ENCODE measurements at regions not wholly inside any gene's neighbourhood (a gene's known extent, or its start where the extent isn't known, plus 50 kb on each side); places are given as distances from the start of the nearest gene placed in this dataset.

GRCh38 chr12:11596141-11596540 is 53.3 kb upstream of the ETV6 start:
- no peak overlapping the region for H2BK15ac ChIP-seq (ENCODE audit: low read depth, low read length)
- no peak overlapping the region for H3K4me3 ChIP-seq (ENCODE audit: insufficient read depth, low read depth, low read length)
- no peaks in the 10 kb centered on the region for H3K79me1 ChIP-seq (ENCODE audit: low read depth in 1 of 2, low read length in 2 of 2)
- no peak overlapping the region for H4K5ac ChIP-seq (ENCODE audit: low read depth, low read length)
- TF ChIP-seq MAZ (IDR thresholded peaks at IDR 0.05; ENCODE audit: borderline replicate concordance, low read depth, low read length) (no peak), MAFK (IDR thresholded peaks at IDR 0.05; ENCODE audit: low read depth, low read length) (no peak), RCOR1 (IDR thresholded peaks at IDR 0.05; ENCODE audit: insufficient replicate concordance, low read length) (no peak), SMC3 (IDR thresholded peaks at IDR 0.05; ENCODE audit: low read depth, low read length) (no peak), BHLHE40 (IDR thresholded peaks at IDR 0.05; ENCODE audit: low read depth, low read length) (no peak), FOS (IDR thresholded peaks at IDR 0.05; ENCODE audit: low read depth, low read length) (no peak)
- no peaks in the 10 kb centered on the region for H3K36me3 ChIP-seq (ENCODE audit: control insufficient read depth, insufficient read depth, low read length)
- no peak overlapping the region for H4K8ac ChIP-seq (ENCODE audit: low read depth in 2 of 2, low read length in 2 of 2)
- H3K27me3 ChIP-seq (ENCODE audit: control insufficient read depth, insufficient read depth, low read length): peaks cover 10% of the 10 kb centered on the region
- no peak overlapping the region for H3K56ac ChIP-seq (ENCODE audit: extremely low read depth, insufficient read depth, low read length)
- H2AFZ ChIP-seq (replicated peaks; ENCODE audit: low read length, poor library complexity): no peak overlapping the region
- no peak overlapping the region for H3K14ac ChIP-seq (replicated peaks; ENCODE audit: low read depth, low read length)
- no peak overlapping the region for H3K23ac ChIP-seq (ENCODE audit: low read depth, low read length)
- H4K91ac ChIP-seq (ENCODE audit: insufficient read depth, low read depth, low read length): no peak overlapping the region
- H3K4me1 ChIP-seq (ENCODE audit: control insufficient read depth, insufficient read depth, low read length): no peaks in the 10 kb centered on the region; the same call in 1 of the 2 replicates
- no peak overlapping the region for H2AK9ac ChIP-seq (replicated peaks; ENCODE audit: low read depth, low read length, poor library complexity)
- no peak overlapping the region for H3K4me2 ChIP-seq (ENCODE audit: low read depth, low read length)
- H2AK5ac ChIP-seq (ENCODE audit: low read depth, low read length): no peak overlapping the region
- no peaks in the 10 kb centered on the region for H4K20me1 ChIP-seq (ENCODE audit: insufficient read depth, low read length)
- H2BK20ac ChIP-seq (ENCODE audit: low read depth, low read length): no peak overlapping the region
- H2BK5ac ChIP-seq (ENCODE audit: low read depth, low read length, poor library complexity, severe bottlenecking): no peak overlapping the region
- CTCF ChIA-PET: no interaction called here
- no peak for DNase-seq
- POLR2A ChIA-PET (ENCODE audit: unreplicated experiment): no interaction called here
- H3K27ac ChIP-seq (ENCODE audit: insufficient read depth, low read length): no peak overlapping the region
- intact Hi-C loops (cut with micrococcal nuclease): loop anchor here (5.0 kb wide), 1 partner anchor 36 kb away; no protein-coding TSS in a partner anchor
- BruUV-seq (replicated peaks): no TSS peak
- H3K18ac ChIP-seq (ENCODE audit: low read depth, low read length): no peak overlapping the region
- in situ Hi-C loops (cut with MboI; ENCODE audit: low sequenced_read_pairs): no loop called here
- dilution Hi-C loops (cut with HindIII; ENCODE audit: low sequenced_read_pairs, unreplicated experiment): no loop called here
- no peak overlapping the region for H3K9ac ChIP-seq (ENCODE audit: low read depth, low read length)
- no CpG with 5 or more reads among the region's 1 CpG for WGBS, 2 experiments (ENCODE audit: extremely low coverage in 2 of 2, insufficient read length in 1 of 2)
- no peak overlapping the region for H3K4ac ChIP-seq (ENCODE audit: low read depth, low read length)
- no peak overlapping the region for H2BK120ac ChIP-seq (ENCODE audit: low read depth, low read length)
- no peaks in the 10 kb centered on the region for H3K9me1 ChIP-seq (ENCODE audit: insufficient read depth, low read length)
- ATAC-seq (ENCODE audit: low read depth): no peak
- H3K9me3 ChIP-seq (ENCODE audit: control insufficient read depth, insufficient read depth, low read length): no peaks in the 10 kb centered on the region
